ENCODE measurements at regions not wholly inside any gene's neighbourhood (a gene's known extent, or its start where the extent isn't known, plus 50 kb on each side); places are given as distances from the start of the nearest gene placed in this dataset.

DNA sequence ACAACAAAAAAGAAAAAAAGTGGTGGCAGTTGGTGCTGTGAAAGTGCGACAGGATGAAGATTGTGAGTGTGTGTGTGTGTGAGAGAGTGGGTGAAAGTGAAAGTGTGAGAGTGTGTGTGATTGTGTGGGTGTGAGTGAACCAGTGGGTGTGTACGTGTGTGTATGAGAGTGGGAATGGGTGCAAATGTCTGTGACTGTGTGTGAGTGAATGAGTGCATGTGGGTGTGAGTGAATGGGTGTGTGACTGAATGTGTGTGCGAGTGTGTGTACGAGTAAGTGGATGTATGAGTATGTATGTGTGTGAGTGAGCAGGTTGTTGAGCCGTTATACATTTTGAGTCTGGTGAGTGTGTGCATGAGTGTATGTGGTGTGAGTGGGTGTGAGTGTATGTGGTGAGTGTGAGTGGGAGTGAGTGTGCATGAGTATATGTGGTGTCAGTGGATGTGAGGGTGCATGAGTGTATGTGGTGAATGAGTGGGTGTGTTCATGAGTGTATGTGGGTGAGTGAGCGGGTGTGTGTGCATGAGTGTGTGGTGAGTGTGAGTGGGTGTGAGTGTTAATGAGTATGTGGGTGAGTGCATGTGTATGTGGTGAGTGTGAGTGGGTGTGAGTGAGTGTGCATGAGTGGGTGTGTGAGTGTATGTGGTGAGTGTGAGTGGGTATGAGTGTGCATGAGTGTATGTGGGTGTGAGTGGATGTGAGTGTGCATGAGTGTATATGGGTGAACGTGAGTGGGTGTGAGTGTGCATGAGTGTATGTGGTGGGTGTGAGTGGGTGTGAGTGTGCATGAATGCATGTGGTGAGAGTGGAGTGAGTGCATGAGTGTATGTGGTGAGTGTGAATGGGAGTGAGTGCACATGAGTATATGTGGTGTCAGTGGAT, 69.3 kb upstream of the HPCAL1 start:
- TF ChIP-seq POLR2AphosphoS5 (IDR thresholded peaks at IDR 0.05; ENCODE audit: insufficient read depth, low read depth, low read length) = no peak
- TF ChIP-seq, protein P1, sequence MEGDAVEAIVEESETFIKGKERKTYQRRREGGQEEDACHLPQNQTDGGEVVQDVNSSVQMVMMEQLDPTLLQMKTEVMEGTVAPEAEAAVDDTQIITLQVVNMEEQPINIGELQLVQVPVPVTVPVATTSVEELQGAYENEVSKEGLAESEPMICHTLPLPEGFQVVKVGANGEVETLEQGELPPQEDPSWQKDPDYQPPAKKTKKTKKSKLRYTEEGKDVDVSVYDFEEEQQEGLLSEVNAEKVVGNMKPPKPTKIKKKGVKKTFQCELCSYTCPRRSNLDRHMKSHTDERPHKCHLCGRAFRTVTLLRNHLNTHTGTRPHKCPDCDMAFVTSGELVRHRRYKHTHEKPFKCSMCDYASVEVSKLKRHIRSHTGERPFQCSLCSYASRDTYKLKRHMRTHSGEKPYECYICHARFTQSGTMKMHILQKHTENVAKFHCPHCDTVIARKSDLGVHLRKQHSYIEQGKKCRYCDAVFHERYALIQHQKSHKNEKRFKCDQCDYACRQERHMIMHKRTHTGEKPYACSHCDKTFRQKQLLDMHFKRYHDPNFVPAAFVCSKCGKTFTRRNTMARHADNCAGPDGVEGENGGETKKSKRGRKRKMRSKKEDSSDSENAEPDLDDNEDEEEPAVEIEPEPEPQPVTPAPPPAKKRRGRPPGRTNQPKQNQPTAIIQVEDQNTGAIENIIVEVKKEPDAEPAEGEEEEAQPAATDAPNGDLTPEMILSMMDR (IDR thresholded peaks at IDR 0.05; ENCODE audit: extremely low read depth in 1 of 2, insufficient read depth in 1 of 2, low read depth in 1 of 2, low read length in 2 of 2) = no peak
- no peak for TF ChIP-seq JUN (IDR thresholded peaks at IDR 0.05; ENCODE audit: borderline replicate concordance, insufficient read depth, insufficient read length, low read depth)
- TF ChIP-seq EZH2 (IDR thresholded peaks at IDR 0.05; ENCODE audit: borderline replicate concordance, low read depth, low read length, severe bottlenecking) = no peak
- TF ChIP-seq, protein P2, sequence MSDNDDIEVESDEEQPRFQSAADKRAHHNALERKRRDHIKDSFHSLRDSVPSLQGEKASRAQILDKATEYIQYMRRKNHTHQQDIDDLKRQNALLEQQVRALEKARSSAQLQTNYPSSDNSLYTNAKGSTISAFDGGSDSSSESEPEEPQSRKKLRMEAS (IDR thresholded peaks at IDR 0.05; ENCODE audit: insufficient read depth, insufficient read length) = no peak

Measured in endothelial cell of umbilical vein (primary cell).